GM12872 (cell line): ENCODE measurements at regions not wholly inside any gene's neighbourhood (a gene's known extent, or its start where the extent isn't known, plus 50 kb on each side); places are given as distances from the start of the nearest gene placed in this dataset.

ENCODE experiments used
- CTCF ChIP-seq: IDR thresholded peaks from 3 replicates; pipeline ENCODE4 v1.5.1; 2011; ENCODE audit warnings: low read depth, mild to moderate bottlenecking, low read length, moderate library complexity; ENCODE audit not compliant: insufficient read depth

GRCh38 chr15:93231994-93232393 is 143.0 kb upstream of the RGMA start:
- no peak for TF ChIP-seq CTCF

- TF ChIP-seq CTCF, result no peak
Measured at GRCh38 chr15:93231261-93231925, 142.4 kb upstream of the RGMA start.

GRCh38 chr15:93228546-93228945 is 139.5 kb upstream of the RGMA start:
- TF ChIP-seq CTCF, result no peak

- TF ChIP-seq CTCF, result no peak
Measured at GRCh38 chr15:93223803-93224202, 134.8 kb upstream of the RGMA start.

GRCh38 chr15:93221759-93222158 is 132.7 kb upstream of the RGMA start:
- TF ChIP-seq CTCF, result no peak

GRCh38 chr15:93219859-93220420 is 130.9 kb upstream of the RGMA start:
- no peak for TF ChIP-seq CTCF

GRCh38 chr15:93217343-93217742 is 128.3 kb upstream of the RGMA start:
- no peak for TF ChIP-seq CTCF

- no peak for TF ChIP-seq CTCF
Measured at GRCh38 chr15:93214106-93214505, 125.1 kb upstream of the RGMA start.
